HUES64 (cell line): ENCODE measurements at regions not wholly inside any gene's neighbourhood (a gene's known extent, or its start where the extent isn't known, plus 50 kb on each side); places are given as distances from the start of the nearest gene placed in this dataset.
"Not testable (repeated sequence)": the region's sequence is repeated elsewhere in the genome, so short reads cannot be mapped to it uniquely, and the experiment has no call there.

ENCODE experiments used
- H3K27ac ChIP-seq: 2 replicates; pipeline ENCODE4 v1.7.0; 2013; ENCODE audit warnings: low read depth, low read length, inconsistent platforms
- H3K27me3 ChIP-seq: 2 replicates; pipeline ENCODE4 v1.6.1; 2013; ENCODE audit warnings: mild to moderate bottlenecking, low read length; ENCODE audit not compliant: insufficient read depth
- H3K36me3 ChIP-seq: 2 replicates; pipeline ENCODE4 v1.6.1; 2013; ENCODE audit warnings: mild to moderate bottlenecking, low read length; ENCODE audit not compliant: insufficient read depth
- H3K4me1 ChIP-seq: 2 replicates; pipeline ENCODE4 v1.6.1; 2013; ENCODE audit warnings: mild to moderate bottlenecking, low read length, moderate library complexity; ENCODE audit not compliant: insufficient read depth
- H3K4me3 ChIP-seq: 2 replicates; pipeline ENCODE4 v1.5.1; 2013; ENCODE audit warnings: mild to moderate bottlenecking, low read length, moderate library complexity
- H3K9ac ChIP-seq: 2 replicates; pipeline ENCODE4 v1.6.1; 2013; ENCODE audit warnings: mild to moderate bottlenecking, low read depth, low read length
- H3K9me3 ChIP-seq: 2 replicates; pipeline ENCODE4 v1.6.1; 2013; ENCODE audit warnings: low read depth, low read length; ENCODE audit not compliant: insufficient read depth
- WGBS: fragments of 150-250, 120-280 bp; methylation state at CpG from one replicate; pipeline ENCODE4 v1.1.7; 2013; ENCODE audit warnings: missing lambda C conversion rate; 5-methylcytosine and 5-hydroxymethylcytosine counted together

DNA sequence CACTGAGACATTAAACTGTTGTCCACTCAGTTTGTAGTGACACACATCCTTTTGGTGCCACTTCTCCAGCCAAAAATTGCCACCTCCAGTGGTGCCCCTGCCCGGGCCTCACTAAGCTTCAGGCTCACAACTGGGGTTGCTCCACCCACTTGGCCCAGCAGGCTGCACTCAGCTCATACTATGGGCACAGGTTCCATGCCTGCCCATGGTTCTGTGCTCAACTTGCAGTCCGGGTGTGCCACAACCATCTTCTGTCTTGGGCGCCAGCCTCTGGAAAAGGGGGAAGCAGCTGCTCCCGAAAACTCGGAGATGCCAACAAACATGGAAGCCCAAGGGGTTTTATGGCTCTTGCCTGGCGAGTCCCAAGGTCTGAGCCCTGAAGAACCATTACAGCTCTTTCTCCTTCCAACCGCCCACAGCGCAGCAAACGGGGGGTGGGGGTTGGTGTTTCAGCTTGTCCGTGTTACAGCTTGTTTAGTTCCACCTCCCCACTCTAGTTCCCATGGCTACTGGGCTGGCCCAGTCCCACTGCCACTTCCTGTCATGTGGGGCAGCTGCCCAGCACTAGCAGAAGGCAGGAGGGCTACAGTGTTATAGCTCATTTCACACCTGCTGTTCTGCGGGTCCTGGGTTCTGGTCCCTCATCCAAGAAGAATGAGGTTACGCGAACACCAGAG is 998.3 kb downstream of the SLC16A7 start:
- H3K36me3 ChIP-seq = no peaks in the 10 kb centered on the region
- H3K4me3 ChIP-seq = no peak overlapping the region
- H3K9me3 ChIP-seq = peaks cover 62% of the 10 kb centered on the region
- WGBS = 90% methylated on average over 13 of the region's 13 CpGs
- no peak overlapping the region for H3K27ac ChIP-seq
- no peaks in the 10 kb centered on the region for H3K27me3 ChIP-seq
- no peaks in the 10 kb centered on the region for H3K4me1 ChIP-seq
- H3K9ac ChIP-seq = no peak overlapping the region

DNA sequence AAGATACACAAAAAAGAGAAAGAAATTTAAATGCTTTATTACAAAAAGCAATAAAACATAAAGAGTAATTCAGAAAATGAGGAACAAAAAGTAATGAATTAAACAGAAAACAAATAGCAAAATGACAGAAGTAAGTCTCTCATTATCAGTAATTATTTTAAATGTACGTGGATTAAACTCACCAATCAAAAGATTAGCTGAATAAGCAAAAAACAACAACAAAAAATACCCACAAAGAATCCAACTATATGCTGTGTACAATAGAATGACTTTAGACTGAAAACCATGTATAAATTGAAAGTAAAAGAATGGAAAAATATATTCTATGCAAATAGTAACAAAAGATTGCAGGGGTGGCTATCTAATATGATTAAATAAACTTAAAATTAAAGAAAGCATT is 1006.8 kb downstream of the SLC16A7 start:
- Histone ChIP-seq H3K27ac (no peak overlapping the region), H3K4me1 (no peaks in the 10 kb centered on the region), H3K36me3 (no peaks in the 10 kb centered on the region), H3K9me3 (peaks cover 64% of the 10 kb centered on the region), H3K27me3 (no peaks in the 10 kb centered on the region), H3K4me3 (no peak overlapping the region), H3K9ac (no peak overlapping the region)
- no CpG with 5 or more reads among the region's 1 CpG for WGBS

DNA sequence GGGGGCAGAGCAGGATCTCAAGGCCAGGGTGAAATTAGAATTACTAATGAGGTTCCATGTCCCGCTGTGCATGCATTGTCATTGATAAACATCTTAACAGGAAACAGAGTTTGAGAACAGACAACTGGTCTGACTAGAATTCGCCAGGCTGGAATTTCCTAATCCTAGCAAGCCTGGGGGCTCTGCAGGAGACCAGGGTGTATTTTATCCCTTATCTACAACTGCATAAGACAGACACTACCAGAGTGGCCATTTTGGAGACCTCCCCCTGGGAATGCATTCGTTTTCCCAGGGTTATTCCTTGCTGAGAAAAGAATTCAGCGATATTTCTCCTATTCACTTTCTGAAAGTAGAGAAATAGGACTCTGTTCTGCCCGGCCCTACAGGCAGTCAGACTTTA is 1007.6 kb downstream of the SLC16A7 start:
- 68% methylated on average over 5 of the region's 5 CpGs for WGBS
- not testable (repeated sequence) for H3K9ac ChIP-seq, H3K27me3 ChIP-seq, H3K36me3 ChIP-seq, H3K4me3 ChIP-seq, H3K4me1 ChIP-seq, H3K27ac ChIP-seq
- H3K9me3 ChIP-seq = peaks cover 65% of the 10 kb centered on the region

DNA sequence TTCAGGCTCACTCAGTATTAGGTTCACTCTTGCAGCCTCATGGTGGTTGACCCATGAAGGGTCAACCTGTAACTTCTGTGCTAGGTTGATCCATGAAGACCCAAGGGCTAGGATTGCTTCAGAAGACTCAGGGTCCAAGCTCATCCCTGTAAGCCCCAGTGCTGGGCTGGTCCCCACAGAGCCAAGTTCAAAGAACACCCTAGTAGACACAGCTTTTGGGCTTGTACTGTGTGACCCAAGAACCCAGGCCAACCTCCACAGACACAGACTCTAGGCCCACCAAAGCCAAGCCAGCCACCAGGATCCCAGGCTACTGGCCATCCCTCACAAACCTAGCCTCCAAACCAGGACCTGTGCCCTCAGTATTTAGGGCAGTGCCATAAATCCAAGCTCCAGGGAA is 1020.6 kb downstream of the SLC16A7 start:
- peaks cover 71% of the 10 kb centered on the region for H3K9me3 ChIP-seq
- no peak overlapping the region for H3K9ac ChIP-seq
- H3K36me3 ChIP-seq = no peaks in the 10 kb centered on the region
- H3K4me1 ChIP-seq = no peaks in the 10 kb centered on the region
- no peak overlapping the region for H3K4me3 ChIP-seq
- no peaks in the 10 kb centered on the region for H3K27me3 ChIP-seq
- H3K27ac ChIP-seq = no peak overlapping the region

DNA sequence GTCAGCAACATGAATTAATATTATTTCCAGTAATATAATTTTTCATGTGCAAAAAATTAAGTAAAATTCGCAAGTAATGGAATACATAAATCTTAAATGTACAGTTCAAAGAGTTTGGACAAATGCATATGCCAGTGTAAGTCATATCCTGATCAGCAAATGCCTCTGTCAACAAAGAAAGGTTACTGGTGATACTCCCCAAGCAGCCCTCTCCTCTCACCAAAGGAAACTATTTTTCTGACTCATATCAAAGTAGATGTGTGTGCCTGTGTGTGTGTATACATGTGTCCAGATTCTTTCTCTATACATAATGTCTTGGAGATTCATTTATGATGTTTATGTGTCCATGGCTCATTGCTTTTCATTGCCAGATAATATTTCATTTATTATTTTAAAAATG is 1035.0 kb downstream of the SLC16A7 start:
- no peaks in the 10 kb centered on the region for H3K4me1 ChIP-seq
- no peak overlapping the region for H3K9ac ChIP-seq
- no peaks in the 10 kb centered on the region for H3K27me3 ChIP-seq
- H3K36me3 ChIP-seq = no peaks in the 10 kb centered on the region
- peaks cover 27% of the 10 kb centered on the region; the same call in 1 of the 2 replicates for H3K9me3 ChIP-seq
- WGBS = 33% methylated on average over 1 of the region's 1 CpG
- no peak overlapping the region for H3K4me3 ChIP-seq
- no peak overlapping the region for H3K27ac ChIP-seq

DNA sequence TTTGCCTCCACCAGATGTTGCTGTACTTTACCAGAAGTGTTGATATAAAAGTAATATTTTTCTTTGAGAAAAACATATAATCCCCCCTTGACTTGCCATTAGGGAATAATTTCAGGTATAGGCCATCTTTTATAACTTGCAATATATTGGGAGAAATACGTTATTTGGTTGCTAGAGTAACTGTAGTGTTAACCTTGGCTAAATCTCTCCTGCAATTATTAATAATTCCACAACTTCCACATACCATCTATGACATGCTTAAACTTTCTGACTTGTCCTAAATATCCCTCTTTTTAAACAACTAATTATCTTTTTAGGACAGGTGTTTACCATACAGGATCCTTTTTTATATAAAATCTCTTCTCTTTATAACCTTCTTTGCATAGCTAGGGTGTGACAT is 1048.2 kb downstream of the SLC16A7 start:
- no CpG with 5 or more reads among the region's 1 CpG for WGBS
- H3K4me3 ChIP-seq = no peak overlapping the region
- no peak overlapping the region for H3K27ac ChIP-seq
- H3K9me3 ChIP-seq = peaks cover 88% of the 10 kb centered on the region
- no peak overlapping the region for H3K9ac ChIP-seq
- H3K4me1 ChIP-seq = no peaks in the 10 kb centered on the region
- no peaks in the 10 kb centered on the region for H3K36me3 ChIP-seq
- no peaks in the 10 kb centered on the region for H3K27me3 ChIP-seq

DNA sequence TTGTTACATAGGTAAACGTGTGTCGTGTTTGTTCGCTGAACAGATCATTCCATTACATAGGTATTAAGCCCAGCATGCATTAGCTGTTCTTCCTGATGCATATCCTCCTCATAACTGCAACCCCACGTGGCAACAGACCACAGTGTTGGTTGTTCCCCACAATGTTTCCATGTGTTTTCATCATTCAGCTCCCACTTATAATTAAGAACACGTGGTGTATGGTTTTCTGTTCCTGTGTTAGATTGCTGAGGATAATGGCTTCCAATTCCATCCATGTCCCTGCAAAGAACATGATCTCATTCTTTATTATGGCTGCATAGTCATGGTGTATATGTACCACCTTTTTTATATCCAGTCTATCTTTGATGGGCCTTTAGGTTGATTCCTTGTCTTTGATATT is 1071.1 kb downstream of the SLC16A7 start:
- H3K9me3 ChIP-seq = peaks cover 34% of the 10 kb centered on the region
- H3K27me3 ChIP-seq = no peaks in the 10 kb centered on the region
- H3K27ac ChIP-seq = no peak overlapping the region
- no peaks in the 10 kb centered on the region for H3K4me1 ChIP-seq
- H3K36me3 ChIP-seq = no peaks in the 10 kb centered on the region
- no peak overlapping the region for H3K9ac ChIP-seq
- WGBS = 88% methylated on average over 4 of the region's 5 CpGs
- no peak overlapping the region for H3K4me3 ChIP-seq

DNA sequence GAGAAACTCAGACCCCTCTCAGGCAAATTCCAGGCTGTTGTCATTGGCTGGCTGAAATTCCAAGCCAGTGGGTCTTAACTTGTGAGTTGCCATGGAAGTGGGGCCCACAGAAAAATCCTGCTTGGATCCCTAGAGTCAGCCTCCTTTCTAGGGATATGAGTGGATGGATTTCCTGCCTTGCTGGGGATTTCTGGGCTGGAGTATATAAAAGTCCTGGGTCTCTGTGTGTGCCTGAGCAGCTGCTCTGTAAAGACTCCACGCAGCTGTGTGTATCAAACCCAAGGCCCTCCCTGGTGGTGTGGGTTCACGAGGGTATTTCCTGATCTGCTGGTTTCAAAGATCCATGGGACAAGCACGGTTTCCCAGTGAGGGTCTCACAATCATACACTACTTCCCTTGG is 1077.1 kb downstream of the SLC16A7 start:
- peaks cover 35% of the 10 kb centered on the region for H3K9me3 ChIP-seq
- H3K9ac ChIP-seq = no peak overlapping the region
- H3K27ac ChIP-seq = no peak overlapping the region
- 77% methylated on average over 3 of the region's 3 CpGs for WGBS
- H3K27me3 ChIP-seq = no peaks in the 10 kb centered on the region
- no peaks in the 10 kb centered on the region for H3K36me3 ChIP-seq
- no peak overlapping the region for H3K4me3 ChIP-seq
- H3K4me1 ChIP-seq = no peaks in the 10 kb centered on the region

DNA sequence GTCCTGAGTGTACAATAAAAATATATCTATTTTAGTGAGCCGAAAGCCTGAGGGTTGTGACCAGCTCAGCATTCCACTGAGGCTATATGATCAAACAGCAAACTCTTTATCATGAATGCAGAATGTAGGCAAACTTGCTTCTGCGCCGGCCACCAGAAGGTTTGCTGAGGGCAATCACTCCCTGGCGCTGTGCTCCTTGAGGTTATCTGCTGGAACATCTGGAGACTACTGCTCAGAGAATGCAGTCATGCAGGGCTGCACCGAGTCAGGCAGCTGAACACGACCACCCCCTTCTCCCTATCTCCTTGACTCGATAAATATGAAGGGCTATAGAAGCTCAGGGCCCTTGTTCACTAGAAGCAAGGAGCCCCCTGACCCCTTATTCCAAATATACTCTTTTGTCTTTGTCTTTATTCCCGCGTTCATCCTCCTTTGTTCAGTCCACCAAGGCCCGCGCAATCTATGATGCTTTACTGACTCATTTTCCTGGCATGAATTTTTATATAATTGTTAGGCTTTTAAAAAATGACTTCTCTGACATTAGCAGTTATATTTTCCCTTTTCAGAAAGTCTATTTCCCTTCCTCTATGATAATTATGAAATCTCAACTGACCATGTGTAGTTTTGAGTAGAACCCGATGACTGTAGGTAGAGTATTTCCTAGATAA is 1089.3 kb downstream of the SLC16A7 start:
- 70% methylated on average over 11 of the region's 12 CpGs for WGBS
- no peaks in the 10 kb centered on the region for H3K27me3 ChIP-seq
- no peak overlapping the region for H3K27ac ChIP-seq
- no peaks in the 10 kb centered on the region for H3K36me3 ChIP-seq
- H3K9me3 ChIP-seq = peaks cover 54% of the 10 kb centered on the region
- H3K4me1 ChIP-seq = no peaks in the 10 kb centered on the region
- H3K9ac ChIP-seq = no peak overlapping the region
- no peak overlapping the region for H3K4me3 ChIP-seq

DNA sequence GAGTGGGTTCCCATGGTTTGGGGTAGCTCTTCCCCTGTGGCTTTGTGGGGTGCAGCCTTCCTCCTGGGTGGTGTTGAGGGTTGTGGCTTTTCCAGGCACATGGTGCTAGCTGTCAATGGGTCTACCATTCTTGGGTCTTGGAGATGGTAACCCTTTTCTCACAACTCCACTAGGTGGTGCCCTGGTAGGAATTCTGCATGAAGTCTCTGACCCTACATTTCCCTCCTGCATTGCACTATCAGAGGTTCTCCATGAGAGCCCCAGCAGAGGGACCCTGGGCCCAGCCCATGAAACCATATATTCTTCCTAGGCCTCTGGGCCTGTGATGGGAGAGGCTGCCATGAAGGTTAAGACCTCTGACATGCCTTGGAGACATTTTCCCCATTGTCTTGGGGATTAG is 1093.3 kb downstream of the SLC16A7 start:
- H3K9me3 ChIP-seq = peaks cover 41% of the 10 kb centered on the region
- H3K27ac ChIP-seq = no peak overlapping the region
- H3K4me1 ChIP-seq = no peaks in the 10 kb centered on the region
- H3K4me3 ChIP-seq = no peak overlapping the region
- no peaks in the 10 kb centered on the region for H3K27me3 ChIP-seq
- no peaks in the 10 kb centered on the region for H3K36me3 ChIP-seq
- no peak overlapping the region for H3K9ac ChIP-seq

DNA sequence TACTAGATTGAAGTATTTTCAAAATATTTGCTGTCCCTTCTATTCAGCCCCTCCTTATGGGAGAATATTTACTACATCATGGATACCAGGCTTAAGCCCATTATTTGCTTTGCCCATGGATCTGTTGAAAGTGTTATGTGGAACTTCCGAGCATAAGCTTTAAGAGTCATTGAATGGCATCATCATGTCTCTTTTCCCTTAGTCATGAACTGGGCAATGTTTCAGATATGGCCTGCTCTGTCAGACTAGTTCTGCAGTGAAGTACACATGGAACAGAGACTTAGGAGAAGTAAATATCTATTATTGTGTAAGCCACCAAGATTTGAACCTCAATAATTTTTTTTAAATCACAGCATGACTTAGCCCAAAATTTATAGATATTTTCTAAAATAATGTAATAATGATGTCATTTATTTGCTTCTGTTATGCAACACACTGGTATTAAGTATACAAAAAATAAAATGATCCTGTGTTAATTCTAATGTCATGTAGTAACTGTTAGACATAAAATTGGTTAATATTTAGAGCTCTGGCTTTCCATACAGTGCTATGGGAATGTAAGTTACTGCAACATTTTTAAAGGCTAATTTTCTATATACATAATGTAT is 1097.3 kb downstream of the SLC16A7 start:
- Histone ChIP-seq H3K27me3 (no peaks in the 10 kb centered on the region), H3K9me3 (peaks cover 37% of the 10 kb centered on the region), H3K9ac (no peak overlapping the region), H3K36me3 (no peaks in the 10 kb centered on the region), H3K4me1 (no peaks in the 10 kb centered on the region), H3K27ac (no peak overlapping the region), H3K4me3 (no peak overlapping the region)
- WGBS = 88% methylated on average over 1 of the region's 1 CpG
